A673 (cell line): ENCODE measurements at regions not wholly inside any gene's neighbourhood (a gene's known extent, or its start where the extent isn't known, plus 50 kb on each side); places are given as distances from the start of the nearest gene placed in this dataset.

Experiments used
- EZH2 ChIP-seq: fragments of 200-600 bp; sonication (generic); IDR thresholded peaks from 2 replicates; pipeline ENCODE4 v1.6.1; 2017; ENCODE audit warnings: borderline replicate concordance, low read depth, mild to moderate bottlenecking, mixed read lengths, antibody characterized with exemption, low read length; ENCODE audit not compliant: poor library complexity, severe bottlenecking
- TF ChIP-seq, protein P1 (sequence below): fragments of 300-800, 200-600 bp; sonication (generic); conservative IDR thresholded peaks from 2 replicates; pipeline ENCODE4 v1.5.1; 2017; ENCODE audit warnings: low read depth, mild to moderate bottlenecking, antibody characterized with exemption, low read length, moderate library complexity, mixed read lengths

DNA sequence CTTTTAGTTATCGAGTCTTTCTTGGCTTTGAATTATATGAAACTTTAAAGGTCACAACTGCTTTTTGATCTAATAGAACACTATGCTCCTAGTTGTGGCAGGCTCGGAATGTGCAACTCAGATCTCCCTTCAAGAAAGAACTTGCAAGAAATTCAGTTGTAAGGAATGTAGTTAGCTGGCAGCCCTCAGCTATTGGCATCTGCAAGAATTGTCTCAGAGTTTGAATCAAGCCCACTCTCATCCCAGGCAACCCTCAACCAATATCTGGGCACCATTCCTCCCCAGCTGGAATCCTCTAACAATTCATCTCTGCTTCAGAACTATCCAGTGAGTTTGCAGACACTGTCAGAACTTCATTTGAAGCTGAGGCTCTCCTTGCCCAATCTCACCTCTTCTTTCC is 447.2 kb downstream of the KIF2B start:
- TF ChIP-seq, protein P1, sequence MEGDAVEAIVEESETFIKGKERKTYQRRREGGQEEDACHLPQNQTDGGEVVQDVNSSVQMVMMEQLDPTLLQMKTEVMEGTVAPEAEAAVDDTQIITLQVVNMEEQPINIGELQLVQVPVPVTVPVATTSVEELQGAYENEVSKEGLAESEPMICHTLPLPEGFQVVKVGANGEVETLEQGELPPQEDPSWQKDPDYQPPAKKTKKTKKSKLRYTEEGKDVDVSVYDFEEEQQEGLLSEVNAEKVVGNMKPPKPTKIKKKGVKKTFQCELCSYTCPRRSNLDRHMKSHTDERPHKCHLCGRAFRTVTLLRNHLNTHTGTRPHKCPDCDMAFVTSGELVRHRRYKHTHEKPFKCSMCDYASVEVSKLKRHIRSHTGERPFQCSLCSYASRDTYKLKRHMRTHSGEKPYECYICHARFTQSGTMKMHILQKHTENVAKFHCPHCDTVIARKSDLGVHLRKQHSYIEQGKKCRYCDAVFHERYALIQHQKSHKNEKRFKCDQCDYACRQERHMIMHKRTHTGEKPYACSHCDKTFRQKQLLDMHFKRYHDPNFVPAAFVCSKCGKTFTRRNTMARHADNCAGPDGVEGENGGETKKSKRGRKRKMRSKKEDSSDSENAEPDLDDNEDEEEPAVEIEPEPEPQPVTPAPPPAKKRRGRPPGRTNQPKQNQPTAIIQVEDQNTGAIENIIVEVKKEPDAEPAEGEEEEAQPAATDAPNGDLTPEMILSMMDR, result no peak
- TF ChIP-seq EZH2, result no peak
